CD1c-positive myeloid dendritic cell (primary cell): ENCODE measurements at regions not wholly inside any gene's neighbourhood (a gene's known extent, or its start where the extent isn't known, plus 50 kb on each side); places are given as distances from the start of the nearest gene placed in this dataset.

Experiments
- DNase-seq: peaks from one replicate; pipeline ENCODE4 v3.0.0-alpha.2; 2016; ENCODE audit errors: extremely low spot score

DNA sequence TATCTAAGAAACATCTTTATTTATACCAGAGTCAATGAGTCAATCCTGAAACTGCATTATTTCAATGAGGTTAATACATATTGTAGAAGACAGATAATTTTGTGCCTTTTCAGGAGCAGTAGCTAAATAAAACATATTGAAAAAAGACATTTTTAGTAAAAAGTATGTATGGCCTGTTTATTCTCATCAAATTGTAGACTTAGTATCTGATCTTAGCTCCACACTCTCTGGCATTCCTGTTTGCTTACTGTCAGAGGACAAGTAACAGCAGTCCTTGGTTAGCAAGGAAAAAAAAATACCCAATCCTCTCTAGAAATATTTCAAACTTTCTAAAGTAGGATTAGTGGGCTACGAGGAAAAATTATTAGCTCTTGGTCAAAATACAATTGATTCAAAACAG, 50.5 kb upstream of the GUCY1A1 start:
- DNase-seq, result no peak

DNA sequence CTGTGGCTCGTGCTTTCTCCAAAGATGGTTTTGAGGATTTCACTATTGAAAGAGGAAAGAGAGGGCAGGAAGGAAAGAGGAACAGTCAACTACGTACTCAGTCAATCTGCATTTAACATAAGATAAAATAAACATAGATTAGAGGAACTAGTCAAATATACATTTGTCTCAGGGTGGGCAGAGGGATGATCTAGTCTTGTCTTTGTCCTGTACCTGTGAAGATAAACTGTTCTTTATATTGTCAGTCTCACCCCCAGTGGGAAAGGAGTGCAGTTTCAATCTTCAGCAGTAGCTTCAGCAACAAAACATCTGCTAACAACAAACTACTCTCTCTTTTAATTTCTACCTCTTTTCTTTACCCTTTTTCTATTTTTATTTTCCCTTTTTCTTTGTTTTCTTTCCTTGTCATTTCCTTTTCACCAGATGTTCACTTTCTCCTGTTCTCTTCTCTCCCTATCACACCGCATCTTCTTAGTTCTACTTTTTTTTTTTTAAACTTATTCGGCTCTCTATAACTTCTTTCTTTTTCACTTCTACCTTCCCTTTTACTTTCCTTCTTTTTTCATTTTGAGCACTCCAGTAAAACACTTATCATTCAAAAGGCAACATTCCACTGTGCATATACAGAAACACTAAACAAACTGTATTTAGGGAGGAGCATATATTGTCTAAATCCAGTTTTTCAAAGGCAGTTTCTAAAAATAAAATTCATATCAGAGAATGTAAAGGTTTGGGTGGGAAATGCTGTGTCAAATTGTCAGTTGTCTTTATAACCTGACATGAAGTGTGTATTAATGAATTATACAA, 51.4 kb upstream of the GUCY1A1 start:
- DNase-seq, result peak; percentile 33

DNA sequence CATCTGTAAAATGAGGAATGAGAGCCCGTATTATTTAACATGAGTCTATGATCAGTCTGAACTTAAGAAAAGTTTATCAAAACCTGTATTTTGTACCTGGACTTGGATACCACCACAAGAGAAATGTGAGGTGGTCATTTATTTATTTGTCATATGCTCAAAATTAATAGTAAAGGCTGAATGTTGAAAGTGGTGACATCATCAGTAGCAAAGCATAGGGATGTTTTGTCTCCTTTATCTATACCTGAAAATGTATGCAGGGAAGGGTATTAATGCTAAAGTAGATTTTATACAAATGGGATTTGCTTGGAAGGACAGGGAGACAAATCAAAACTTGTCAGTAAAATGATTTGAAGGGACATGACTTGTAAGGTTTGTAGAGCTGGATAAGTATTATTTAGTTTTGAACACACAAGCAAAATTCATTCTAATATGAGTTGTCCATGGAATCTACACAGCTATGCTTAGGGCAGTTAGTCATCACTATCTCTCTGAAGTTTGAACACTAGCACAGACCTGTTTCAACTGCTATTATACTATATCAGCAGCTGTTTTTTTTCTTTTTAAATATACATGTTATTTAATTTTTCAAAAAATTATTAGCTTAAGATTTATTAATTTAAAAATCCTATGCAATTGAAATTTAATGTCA, 52.4 kb upstream of the GUCY1A1 start:
- no peak for DNase-seq

DNA sequence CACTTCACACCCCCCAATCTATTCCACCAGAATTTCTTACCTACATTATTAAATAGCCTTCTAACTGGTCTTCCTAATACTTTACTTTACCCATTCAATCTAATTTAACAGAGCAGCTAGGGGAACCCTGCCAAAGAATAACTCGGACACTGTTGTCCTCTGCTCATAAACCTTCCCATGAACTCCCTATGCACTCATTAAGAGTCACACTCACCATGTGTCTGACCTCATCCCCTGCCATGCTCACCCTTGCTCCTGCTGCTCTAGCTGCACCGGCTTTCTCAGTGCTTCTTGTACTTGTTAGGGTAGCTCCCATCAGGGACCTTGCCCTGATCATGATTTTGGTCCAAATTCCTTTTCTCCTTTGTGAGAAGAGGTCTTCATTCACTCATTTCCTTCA, 54.6 kb upstream of the GUCY1A1 start:
- DNase-seq, result no peak

DNA sequence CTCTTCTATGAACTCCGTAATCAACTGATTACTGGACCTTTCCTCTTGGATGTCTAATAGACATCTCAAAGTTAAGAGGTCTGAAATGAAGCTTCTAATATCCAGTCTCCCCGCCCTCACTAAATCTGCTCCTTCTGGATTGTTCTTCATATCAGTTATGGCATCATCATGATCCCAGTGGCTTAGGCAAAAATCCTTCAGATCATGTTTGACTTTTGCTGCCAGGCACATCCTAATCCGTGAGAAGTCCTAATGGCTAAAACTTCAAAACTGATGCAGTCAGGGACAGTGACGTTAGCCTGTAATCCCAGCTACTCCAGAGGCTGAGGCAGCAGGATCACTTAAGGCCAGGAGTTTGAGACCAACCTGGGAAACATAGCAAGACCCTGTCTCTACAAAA, 55.1 kb upstream of the GUCY1A1 start:
- DNase-seq, result no peak

DNA sequence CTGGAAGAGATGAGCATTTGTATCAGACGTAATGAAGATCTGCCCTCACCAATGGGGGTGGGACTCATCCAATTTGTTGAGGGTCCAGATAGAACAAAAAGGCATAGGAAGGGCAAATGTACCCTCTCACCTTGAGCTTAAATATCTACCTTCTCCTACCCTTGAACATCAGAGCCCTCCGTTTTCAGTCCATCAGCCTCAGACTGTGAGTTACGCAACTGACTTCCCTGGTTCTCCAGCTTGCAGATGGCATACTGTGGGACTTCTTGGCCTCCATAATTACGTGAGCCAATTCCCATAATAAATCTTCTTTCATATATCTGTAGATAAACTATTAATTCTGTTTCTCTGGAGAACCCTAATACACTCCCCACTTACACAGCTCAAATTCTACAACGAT, 56.5 kb upstream of the GUCY1A1 start:
- no peak for DNase-seq

DNA sequence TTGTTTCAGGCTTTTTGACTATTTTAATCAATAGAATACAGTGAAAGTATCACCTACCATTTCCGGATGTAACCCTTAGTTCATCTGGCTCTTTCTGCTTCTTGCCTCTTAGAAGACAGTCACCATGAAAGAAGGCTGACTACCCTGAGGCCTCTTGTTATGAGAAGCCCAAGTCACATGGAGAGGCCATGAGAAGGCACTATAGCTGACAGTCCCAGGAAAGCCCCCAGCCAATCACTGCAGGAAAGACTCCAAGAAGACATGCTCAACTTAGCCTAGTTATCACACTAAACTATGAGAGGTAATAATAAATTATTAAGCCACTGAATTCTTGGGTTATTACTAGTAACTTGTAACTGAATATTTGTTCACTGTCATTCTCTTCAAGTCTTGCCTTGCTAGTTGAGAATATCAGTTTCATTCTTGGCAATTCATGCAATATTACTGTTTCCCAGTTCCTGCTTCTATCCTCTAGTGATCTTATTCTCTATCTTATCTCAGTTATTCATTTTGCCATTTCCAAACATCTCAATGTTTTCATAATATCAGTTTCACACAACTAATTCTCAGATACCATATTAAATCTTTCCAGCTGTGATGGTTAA, 57.1 kb upstream of the GUCY1A1 start:
- DNase-seq, result no peak

DNA sequence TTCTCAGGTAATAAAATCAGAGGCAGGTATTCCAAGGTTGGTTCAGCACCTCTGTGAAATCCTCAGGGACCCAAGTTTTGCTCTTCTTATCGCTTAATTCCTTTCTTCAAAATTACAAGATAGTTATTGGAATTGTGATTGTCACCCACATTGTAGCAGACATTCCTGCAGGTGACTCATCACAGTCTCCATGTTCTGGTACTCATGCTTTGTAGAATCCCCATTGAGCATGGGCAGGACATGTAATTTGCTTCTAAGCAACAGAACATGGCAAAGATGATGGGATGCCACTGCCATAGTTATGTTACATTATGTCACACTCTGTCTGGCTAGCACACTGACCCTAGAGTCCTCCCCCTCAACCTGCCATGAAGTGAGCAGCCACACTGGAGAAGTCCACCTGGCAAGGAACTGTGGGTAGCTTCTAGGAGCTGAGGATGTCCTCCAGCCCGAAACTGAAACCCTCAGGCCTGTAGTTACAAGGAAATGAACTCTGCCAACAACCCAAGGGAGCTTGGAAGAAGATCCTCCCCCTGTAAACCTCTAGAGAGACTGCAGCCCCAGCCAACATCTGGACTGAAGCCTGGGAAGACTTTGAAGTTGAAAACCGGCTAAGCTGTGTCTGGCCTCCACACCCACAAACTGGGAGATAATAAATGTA, 58.3 kb upstream of the GUCY1A1 start:
- no peak for DNase-seq

DNA sequence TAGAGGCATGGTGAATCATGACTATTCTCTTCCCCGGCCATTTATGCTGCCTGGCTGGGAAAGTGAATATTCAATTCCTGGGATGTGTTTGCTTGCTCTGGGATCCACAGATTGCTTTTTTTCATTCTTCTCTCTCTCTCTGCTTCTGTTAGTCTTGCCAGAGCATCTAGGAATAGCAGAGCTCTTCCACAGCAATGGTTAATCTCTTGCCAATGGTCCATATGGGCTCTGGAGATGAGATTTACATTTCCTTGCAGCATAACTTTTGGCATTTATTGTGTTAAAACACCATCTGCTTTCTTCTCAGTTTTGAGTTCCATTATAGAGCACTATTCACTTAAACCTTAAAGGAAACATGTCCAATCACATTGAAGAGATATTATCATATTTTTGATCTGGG, 59.2 kb upstream of the GUCY1A1 start:
- DNase-seq, result no peak

DNA sequence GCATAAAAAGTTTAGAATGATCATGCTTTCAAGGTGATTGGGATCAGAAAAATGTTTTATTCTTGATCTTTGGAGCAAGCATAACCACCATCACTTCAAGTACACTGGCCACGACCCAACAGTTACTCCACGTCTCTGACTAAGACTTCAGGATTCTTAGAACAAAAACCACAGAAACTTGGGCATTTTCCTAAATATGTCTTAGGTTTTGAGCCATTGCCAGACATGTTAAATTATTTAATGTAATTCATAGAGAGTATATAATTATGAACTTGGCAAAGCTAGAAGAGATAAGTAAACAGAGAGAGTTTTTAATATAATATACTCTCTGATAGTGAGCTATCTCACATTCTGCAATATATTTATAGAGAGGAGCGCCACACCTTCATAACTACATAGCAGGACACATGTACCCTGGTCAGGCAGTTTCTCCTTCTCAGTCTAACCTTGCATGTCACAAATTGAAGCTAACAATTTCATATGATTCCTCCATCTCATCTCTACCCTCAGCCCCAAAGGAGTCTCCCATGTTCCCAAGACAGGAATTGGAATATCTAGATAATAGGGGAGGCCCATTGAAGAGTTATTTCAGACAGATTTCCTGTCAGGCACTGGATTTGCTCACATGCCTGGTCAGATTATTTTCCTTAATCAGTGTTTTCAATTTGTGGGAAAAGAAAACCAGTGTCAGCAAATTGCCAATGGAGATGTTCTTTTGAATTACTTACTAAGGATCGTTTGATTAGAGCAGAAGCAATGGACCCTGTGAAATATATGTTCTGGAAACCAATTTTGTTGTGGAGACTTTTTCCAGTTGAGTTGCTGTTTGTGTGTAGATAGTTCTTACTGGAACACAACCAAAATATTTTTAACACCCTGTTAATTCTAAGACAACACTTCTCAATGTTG, 61.7 kb upstream of the GUCY1A1 start:
- no peak for DNase-seq

DNA sequence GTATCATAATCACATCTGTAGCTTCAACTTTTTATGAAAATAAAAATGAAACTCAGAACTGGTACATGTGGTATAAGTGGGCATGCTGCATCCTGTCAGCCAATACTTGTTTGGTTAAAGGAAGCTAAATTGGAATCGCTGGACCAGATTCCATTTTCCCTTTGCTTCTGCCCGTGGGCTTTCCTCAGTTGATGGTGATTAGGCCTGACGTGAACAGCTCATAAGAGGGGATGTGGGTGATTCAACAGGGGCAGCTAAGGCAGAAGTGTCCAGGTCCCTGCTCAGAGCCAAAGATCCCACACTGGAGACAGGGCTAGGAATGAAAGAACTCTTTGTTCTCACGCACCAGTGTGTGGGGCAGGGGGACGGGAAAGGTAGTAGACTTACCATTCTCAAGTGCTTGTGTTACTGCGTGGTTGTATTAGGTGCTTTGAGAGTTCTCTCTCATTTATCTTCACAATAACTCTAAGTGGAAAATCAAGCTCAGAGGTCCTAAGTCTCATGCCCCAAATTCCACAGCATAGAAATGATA, 63.2 kb upstream of the GUCY1A1 start:
- no peak for DNase-seq

DNA sequence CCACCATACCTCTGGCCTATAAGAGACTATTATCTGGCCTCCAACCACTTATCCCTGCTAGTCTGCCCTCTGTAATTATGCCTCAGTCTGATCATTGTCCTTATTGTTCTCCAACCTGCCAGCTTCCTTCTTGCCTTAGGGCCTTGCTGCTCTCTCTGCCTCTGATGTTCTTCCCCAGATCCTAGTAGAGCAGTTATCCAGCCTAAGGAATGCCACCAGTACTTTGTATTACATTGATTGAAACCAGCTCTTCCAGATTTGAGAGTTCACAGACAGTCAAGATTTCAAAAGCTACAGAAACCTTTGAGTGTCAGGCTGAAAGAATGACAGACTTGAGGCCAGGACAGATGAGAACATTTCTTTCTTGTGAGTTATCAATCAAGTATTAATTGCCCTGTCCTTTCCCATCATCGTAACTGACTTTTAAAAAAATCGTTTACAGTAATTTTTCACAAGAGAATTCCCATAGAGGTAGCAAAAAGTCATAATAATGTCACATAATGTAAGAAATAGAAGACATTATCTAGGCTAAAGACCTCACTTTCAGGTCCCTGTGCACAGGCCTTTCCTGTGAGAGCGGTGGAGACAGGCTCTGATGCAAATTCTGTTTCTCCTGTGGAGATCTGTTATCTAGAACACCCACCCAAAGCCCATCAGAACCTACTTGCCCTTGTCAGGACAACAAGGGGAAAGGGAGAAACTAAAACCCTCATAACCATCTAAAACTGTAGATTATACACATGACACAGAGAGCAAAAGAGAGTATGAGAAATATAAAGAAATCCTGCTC, 64.1 kb upstream of the GUCY1A1 start:
- DNase-seq, result no peak

DNA sequence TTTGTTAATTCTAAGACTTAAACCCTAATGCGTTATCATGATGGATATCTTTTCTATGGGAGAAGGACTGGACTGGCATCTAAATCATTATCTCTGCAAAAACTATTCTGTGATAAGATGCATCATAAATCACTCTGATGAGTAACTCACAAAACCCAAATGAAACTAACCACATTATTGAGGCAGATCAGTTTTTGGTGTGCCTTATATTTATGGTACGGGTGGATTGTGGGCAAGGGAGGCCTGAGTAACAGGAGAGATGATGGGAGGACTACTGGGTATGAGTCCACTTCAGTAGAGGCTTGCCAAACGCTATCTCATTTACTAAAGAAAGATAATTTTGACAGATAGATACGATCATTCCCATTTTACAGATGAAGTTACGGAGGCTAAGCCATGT, 66.4 kb upstream of the GUCY1A1 start:
- DNase-seq, result no peak

DNA sequence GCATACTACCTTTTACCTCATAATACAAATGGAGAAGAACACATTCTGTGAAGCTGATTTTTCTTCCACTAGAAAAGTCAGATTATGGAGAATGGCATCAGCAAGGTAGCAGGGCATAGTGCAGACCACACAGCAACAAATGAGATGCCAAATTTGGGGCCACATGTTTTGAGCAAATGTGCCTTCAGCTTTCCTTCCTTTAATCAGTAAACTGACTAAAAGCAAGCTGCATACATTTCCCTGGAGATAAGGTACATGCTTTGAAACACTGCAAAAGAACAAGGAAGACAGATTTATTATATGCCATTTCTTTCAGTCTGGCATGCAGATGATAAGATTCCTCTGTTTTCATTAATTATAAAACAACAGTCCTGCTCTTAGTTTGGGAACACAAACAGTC, 67.1 kb upstream of the GUCY1A1 start:
- DNase-seq, result no peak

DNA sequence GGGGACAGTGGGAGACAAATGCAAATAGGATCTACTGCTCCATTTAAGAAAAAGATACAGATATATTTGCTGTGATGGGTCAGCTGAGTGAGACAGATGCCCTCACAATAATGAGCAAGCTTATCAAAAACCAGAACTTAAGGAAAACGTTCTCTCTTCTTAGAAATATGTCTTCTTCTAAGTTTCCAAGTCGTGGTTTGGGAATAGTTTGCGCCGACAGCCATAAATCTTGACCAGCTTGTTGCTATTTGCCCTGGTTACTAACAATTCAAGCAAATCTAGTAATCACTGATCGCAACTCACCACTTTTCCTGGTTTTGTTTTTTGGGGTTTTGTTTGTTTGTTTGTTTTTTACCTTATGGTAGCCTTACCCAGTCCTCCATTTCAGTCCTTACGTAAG, 67.6 kb upstream of the GUCY1A1 start:
- DNase-seq, result no peak

DNA sequence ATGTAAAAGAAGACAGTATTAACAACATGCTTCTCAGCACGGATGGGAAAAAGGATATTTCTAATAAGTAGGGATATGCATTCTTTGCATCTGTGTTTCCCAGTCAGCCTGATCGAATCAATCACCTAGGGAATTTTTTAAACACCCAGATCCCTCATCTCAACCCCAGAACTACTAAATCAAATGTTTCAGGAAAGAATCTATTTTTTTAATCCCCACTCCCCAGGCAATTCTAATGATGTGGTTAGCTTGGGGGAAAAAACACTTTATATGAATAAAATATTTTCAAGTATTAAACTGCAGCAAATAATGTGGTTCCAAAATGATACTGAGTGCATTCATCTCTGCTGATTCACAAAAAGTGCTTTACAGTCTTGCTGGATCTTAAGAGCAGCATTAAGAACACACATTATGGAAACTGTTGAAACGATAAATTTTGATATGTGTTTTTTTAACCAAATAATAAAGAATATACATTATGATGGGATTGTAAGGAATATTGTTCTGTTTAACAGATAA, 68.7 kb upstream of the GUCY1A1 start:
- no peak for DNase-seq

DNA sequence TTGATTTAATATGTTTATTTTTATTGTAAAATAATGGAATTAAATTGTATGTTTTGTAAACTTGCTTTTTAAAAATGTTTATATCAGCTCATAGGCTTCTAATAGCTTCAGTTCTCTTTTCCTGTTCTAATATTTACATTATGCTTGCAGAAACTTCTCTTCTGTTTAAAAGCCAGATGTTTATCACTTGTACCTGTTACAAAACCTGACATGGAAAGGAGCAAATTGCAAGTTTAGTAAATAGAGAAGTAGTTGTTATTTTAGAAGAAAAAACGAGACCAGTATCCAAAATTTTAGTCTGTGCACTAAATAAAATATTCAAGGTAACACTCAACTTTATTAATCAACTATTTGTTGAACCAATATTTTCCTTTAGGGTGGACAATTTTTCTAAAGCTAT, 69.4 kb upstream of the GUCY1A1 start:
- no peak for DNase-seq

DNA sequence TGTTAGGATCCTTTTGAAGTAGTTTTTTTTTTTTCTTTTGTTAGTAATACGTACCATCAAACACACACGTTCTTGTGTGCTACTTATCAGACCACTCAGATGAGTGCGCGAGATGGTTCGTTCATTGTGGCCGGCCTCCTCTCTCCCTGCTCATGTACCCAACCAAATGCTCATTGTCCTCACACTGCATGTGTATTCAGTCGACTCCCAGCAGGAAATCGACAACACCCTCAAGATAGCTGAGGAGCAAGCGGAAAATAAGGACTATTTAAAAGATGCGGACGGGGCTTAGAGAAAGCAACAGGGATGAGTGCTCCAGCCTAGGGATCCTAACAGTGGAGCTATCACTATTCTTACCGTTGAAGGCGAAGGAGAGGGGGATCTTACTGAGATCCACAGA, 72.9 kb upstream of the GUCY1A1 start:
- DNase-seq, result no peak

DNA sequence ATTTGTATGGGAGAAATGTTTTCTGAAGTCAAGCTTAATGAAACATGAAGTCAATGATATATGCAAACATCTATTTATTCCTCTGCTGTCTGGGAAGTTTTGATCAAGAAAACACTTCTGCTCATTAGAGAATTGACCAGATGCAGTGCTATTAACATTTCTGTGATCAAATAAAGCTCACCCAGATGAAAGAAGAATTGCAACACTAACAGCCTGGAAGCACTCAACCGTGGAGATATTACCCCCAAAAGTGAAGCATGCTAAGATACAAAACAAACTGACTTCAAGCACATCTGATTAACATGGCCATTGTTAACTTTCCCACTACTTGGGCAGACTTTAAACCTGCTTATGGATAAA, 73.7 kb upstream of the GUCY1A1 start:
- DNase-seq, result no peak

DNA sequence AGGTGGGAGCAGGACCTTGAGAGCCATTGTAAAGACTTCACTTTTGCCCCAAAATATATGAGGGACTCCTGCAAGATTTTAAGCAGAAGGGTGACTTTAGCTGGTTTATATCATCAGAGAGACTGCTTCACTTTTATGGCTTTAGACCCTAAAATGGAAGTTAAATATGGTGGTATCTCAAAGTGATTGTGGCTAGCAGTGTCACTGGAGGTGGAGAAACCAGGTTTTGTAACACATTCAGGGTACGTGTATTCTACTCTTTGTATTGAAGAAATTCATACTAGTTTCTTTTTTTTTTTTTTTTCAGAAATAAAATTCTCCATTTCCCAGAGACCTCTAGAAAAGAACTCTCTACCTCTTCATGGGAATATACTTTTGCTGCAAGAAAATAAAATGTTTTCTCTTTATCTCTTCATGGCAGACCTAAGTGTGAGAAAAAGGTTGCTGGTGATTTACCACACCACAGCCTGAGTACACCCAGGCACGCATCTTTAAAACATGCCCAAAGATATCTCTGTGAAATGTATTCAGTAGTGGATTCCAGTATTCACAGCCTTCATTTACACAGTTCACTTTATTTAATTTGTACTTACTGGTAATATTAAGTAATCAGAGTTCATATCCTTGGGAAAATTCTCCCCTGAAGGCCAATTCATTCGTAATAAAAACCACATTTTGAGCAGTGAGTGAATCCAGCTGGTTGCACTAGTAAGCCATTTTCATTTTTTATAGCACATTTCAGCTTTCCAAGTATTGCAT, 74.3 kb upstream of the GUCY1A1 start:
- DNase-seq, result no peak
